Liver (tissue), 3 donors: ENCODE measurements at regions not wholly inside any gene's neighbourhood (a gene's known extent, or its start where the extent isn't known, plus 50 kb on each side); places are given as distances from the start of the nearest gene placed in this dataset.

Experiments
- CTCF ChIP-seq: fragments of 150-350 bp; IDR thresholded peaks from 2 replicates; pipeline ENCODE4 v1.5.1; 2017; ENCODE audit warnings: improper control_type of control experiment, low read depth, low read length; ENCODE audit not compliant: missing input control
- HNF4G ChIP-seq: IDR thresholded peaks from 2 replicates; pipeline ENCODE4 v1.6.1; 2016; ENCODE audit warnings: antibody characterized with exemption
- MAX ChIP-seq: IDR thresholded peaks from 2 replicates; pipeline ENCODE4 v1.6.1; 2016; ENCODE audit warnings: antibody characterized with exemption
- RAD21 ChIP-seq, 2 donors: IDR thresholded peaks; 2 replicates each; pipeline ENCODE4 v1.6.1; 2016; ENCODE audit warnings: antibody characterized with exemption in 2 of 2, mild to moderate bottlenecking in 2 of 2
- ZBTB33 ChIP-seq: IDR thresholded peaks from 2 replicates; pipeline ENCODE4 v1.6.1; 2016; ENCODE audit warnings: antibody characterized with exemption
- donor health status: healthy.
- donor health status: healthy.

GRCh38 chr16:5581428-5581827 is 483.8 kb upstream of the EEF2KMT start:
- TF ChIP-seq ZBTB33 (no peak), CTCF (no peak), HNF4G (no peak), RAD21 (IDR thresholded peaks at IDR 0.05) (no peak), MAX (no peak)
